ENCODE measurements at regions not wholly inside any gene's neighbourhood (a gene's known extent, or its start where the extent isn't known, plus 50 kb on each side); places are given as distances from the start of the nearest gene placed in this dataset.

DNA sequence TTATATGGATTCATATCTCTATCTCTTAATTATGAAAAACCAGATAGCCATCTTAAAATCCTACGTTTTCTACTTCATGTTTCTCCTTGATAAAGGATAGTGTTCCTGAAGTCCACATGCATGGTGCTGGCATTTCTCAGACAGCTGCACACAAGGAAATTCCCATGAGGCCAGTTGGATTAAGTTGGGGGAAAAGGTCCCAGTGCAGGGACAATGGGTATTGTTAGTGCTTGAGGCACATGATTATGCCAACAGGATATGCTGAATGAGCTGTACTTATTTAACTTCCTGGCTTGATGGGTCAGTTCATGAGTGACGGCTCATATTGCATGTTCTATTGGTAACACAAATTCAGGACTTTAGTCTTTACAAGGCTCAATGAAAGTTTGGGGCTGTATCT is 913.9 kb upstream of the NDST4 start:
- H3K4me3 ChIP-seq (ENCODE audit: low read depth, low read length): no peak overlapping the region
- TF ChIP-seq, protein P1, sequence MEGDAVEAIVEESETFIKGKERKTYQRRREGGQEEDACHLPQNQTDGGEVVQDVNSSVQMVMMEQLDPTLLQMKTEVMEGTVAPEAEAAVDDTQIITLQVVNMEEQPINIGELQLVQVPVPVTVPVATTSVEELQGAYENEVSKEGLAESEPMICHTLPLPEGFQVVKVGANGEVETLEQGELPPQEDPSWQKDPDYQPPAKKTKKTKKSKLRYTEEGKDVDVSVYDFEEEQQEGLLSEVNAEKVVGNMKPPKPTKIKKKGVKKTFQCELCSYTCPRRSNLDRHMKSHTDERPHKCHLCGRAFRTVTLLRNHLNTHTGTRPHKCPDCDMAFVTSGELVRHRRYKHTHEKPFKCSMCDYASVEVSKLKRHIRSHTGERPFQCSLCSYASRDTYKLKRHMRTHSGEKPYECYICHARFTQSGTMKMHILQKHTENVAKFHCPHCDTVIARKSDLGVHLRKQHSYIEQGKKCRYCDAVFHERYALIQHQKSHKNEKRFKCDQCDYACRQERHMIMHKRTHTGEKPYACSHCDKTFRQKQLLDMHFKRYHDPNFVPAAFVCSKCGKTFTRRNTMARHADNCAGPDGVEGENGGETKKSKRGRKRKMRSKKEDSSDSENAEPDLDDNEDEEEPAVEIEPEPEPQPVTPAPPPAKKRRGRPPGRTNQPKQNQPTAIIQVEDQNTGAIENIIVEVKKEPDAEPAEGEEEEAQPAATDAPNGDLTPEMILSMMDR (conservative IDR thresholded peaks at IDR 0.05; ENCODE audit: low read depth, low read length): no peak
- no peak for DNase-seq (ENCODE audit: low read depth)

DNA sequence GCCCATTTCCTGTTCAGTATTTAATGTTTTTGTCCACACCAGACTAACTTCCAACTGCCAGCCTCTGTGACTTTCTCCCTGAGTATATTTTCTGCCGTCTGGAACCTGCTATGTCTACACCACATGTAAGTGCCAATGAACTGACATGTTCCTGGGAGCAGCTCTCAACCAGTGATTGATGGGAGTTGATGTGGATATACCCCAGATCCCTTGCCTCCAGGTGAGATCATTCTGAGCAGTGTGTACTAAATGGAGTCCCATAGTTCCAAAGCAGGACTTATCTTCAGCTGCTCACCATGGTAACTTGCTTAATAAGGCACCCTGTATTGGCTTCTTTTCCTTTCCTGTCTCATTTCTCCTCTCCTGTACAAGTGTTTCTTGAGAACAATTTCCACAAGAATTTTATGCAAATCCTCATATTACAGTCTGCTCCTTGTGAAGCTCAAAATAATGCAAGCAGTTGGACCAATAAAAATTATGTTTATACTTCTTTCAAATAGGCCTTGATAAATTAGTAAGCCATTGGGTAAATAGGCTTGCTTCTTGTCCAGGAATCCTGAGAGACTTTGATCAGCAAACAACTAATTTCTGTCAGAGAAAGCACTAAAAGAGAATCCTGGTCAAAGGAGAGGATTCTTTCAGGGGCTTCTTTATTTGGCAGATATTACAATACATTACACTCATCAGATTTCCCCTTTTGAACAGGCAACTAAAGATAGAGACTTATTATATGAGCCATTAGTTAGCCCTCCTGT is 911.7 kb upstream of the NDST4 start:
- TF ChIP-seq, protein P1 (conservative IDR thresholded peaks at IDR 0.05; ENCODE audit: low read depth, low read length): no peak
- H3K4me3 ChIP-seq (ENCODE audit: low read depth, low read length): no peak overlapping the region
- no peak for DNase-seq (ENCODE audit: low read depth)

DNA sequence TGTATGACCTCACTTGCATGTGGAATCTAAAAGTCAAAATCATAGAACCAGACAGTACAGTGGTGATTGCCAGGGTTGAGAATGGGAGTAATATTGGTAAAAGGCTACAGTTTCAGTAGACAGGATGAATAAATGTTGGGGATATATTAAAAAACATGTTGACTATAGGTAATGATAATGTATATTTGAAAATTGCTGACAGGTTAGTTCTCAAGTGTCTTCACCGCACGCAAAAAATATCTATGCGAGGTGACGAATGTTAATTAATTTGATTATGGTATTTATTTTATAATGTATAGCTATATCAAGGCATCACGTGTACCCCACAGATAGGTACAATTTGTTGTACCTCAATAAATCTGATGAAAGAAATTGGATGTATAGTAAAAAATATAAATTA is 909.6 kb upstream of the NDST4 start:
- no peak for DNase-seq (ENCODE audit: low read depth)
- TF ChIP-seq, protein P1 (conservative IDR thresholded peaks at IDR 0.05; ENCODE audit: low read depth, low read length): no peak
- H3K4me3 ChIP-seq (ENCODE audit: low read depth, low read length): no peak overlapping the region

DNA sequence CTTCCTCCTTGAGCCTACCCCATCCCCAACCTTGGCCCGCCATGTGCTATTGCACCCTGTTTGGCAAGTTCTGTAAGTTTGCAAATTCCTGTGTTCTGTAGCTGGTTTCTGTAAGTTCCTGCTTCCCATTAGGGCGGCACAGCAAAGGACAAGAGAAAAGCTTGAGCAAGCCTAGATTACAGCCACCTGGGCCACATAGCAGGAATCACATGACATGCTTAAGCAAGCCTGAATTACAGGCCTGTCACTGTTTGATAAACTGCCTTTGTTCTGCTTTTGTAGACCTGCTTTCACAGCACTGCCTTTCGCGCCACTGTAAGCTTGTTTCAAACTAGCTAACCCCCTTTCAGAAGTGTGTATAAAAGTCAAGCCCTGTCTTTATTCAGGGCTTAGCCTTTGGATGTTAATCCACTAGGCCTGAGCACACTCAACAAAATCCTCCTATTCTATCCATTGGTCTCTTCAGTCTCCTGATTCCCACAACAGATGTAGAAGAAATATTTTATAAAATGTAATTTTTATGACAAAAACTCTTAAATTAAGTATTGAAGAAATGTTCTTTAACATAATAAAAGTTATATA is 906.8 kb upstream of the NDST4 start:
- TF ChIP-seq, protein P1 (conservative IDR thresholded peaks at IDR 0.05; ENCODE audit: low read depth, low read length): no peak
- H3K4me3 ChIP-seq (ENCODE audit: low read depth, low read length): no peak overlapping the region
- no peak for DNase-seq (ENCODE audit: low read depth)

DNA sequence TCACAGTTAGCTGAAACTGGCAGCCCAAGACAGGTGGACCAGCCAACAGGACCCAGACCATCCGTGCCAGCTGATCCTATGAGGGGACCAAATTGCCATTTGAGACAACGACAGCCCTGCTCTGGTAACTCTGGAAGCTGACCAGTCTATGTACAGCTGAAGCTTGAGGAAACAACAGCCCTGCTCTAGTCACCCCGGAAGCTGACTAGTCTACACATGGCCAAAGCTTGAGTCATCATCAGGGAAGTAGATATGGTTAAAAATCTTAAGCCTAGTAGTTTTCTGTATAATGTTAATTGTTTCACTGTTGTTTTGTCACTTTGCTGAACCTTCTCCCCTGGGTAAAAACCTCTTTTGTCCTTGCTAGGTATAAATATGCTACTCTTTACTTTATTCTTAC is 905.4 kb upstream of the NDST4 start:
- DNase-seq (ENCODE audit: low read depth): no peak
- TF ChIP-seq, protein P1 (conservative IDR thresholded peaks at IDR 0.05; ENCODE audit: low read depth, low read length): no peak
- H3K4me3 ChIP-seq (ENCODE audit: low read depth, low read length): no peak overlapping the region

DNA sequence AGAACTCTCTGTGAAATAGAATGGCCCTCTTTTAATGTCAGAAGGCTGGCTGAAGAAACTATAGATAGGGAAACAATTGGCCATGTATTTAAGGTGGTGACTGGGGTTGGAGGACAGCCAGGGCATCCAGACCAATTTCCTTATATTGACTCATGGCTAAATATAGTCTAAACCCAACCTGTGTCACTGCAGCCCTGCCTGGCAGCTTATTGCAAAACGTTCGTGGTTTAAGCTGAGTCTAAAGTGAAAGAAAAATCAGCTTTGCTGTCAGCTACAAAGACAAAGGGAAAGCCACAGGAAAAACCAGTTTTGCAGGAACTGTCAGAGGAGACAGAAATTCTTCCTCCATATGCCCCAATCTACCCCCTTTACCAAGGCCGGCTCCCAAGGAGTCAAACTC is 902.8 kb upstream of the NDST4 start:
- DNase-seq (ENCODE audit: low read depth): no peak
- no peak overlapping the region for H3K4me3 ChIP-seq (ENCODE audit: low read depth, low read length)
- TF ChIP-seq, protein P1 (conservative IDR thresholded peaks at IDR 0.05; ENCODE audit: low read depth, low read length): no peak

DNA sequence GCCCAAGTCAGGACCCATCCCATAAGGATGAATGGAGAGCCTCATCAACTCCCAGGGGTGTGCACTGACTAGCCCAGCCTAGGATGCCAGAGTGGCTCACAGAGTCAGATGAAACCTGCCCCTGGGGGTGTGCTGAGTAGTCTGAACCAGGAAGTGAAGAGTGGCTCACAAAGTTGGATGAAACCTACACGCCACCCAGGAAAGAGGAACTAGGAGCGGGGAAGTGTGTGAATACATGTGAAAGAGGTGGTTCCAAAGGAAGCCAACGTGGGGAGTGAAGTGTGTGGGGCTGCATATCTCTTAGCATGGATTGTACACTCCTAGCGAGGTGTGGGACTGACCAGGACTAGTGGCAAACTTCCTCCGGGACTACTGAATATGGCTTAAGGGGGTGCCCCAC is 902.1 kb upstream of the NDST4 start:
- H3K4me3 ChIP-seq (ENCODE audit: low read depth, low read length): no peak overlapping the region
- TF ChIP-seq, protein P1 (conservative IDR thresholded peaks at IDR 0.05; ENCODE audit: low read depth, low read length): no peak
- no peak for DNase-seq (ENCODE audit: low read depth)

All from epithelial cell of proximal tubule (primary cell).